Panc1 (cell line): ENCODE measurements at regions not wholly inside any gene's neighbourhood (a gene's known extent, or its start where the extent isn't known, plus 50 kb on each side); places are given as distances from the start of the nearest gene placed in this dataset.

ENCODE experiments used
- POLR2AphosphoS5 ChIP-seq: IDR thresholded peaks from 2 replicates; pipeline ENCODE4 v1.6.1; 2012; ENCODE audit warnings: mild to moderate bottlenecking, low read depth, low read length, moderate library complexity
- SIN3A ChIP-seq: IDR thresholded peaks from 2 replicates; pipeline ENCODE4 v1.6.1; 2012; ENCODE audit warnings: low read depth, mild to moderate bottlenecking, low read length, moderate library complexity, borderline replicate concordance; ENCODE audit not compliant: insufficient read depth
- TCF7L2 ChIP-seq: IDR thresholded peaks from 2 replicates; pipeline ENCODE4 v1.6.1; 2011; ENCODE audit warnings: mild to moderate bottlenecking, low read depth, low read length, inconsistent platforms
- TF ChIP-seq, protein P1 (sequence below): fragments of 450-650 bp; IDR thresholded peaks from 2 replicates; pipeline ENCODE4 v1.5.1; 2017; ENCODE audit warnings: mild to moderate bottlenecking
- TF ChIP-seq, protein P2 (sequence below), 2 experiments: IDR thresholded peaks; 2 replicates each; pipeline ENCODE4 v1.6.1; 2011 to 2012; ENCODE audit warnings: low read depth in 2 of 2, control low read depth in 1 of 2, low read length in 1 of 2, mild to moderate bottlenecking in 1 of 2, moderate library complexity in 1 of 2; ENCODE audit not compliant: insufficient read depth in 1 of 2

DNA sequence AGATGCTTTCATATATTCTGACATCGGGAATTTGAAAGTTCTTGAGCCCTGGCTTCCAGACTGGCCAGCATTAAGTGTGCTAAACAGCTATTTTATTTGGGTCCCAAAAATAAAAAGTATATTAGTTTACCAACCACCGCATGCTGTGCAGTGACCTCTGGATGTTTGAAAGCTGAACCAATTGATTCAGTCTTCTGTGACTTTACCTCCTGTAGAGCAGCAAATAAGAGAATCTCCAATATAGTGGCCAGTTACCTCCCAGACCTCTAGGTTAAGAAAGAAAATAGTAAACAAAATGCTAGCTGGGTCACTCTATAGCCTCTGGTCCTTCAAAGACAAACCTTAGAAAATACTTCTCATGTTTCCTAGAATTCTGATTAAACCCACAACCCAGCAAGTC is 424.6 kb upstream of the NFE2L3 start:
- TF ChIP-seq, protein P1, sequence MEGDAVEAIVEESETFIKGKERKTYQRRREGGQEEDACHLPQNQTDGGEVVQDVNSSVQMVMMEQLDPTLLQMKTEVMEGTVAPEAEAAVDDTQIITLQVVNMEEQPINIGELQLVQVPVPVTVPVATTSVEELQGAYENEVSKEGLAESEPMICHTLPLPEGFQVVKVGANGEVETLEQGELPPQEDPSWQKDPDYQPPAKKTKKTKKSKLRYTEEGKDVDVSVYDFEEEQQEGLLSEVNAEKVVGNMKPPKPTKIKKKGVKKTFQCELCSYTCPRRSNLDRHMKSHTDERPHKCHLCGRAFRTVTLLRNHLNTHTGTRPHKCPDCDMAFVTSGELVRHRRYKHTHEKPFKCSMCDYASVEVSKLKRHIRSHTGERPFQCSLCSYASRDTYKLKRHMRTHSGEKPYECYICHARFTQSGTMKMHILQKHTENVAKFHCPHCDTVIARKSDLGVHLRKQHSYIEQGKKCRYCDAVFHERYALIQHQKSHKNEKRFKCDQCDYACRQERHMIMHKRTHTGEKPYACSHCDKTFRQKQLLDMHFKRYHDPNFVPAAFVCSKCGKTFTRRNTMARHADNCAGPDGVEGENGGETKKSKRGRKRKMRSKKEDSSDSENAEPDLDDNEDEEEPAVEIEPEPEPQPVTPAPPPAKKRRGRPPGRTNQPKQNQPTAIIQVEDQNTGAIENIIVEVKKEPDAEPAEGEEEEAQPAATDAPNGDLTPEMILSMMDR: no peak
- TF ChIP-seq POLR2AphosphoS5: no peak
- TF ChIP-seq SIN3A: no peak
- TF ChIP-seq, protein P2, sequence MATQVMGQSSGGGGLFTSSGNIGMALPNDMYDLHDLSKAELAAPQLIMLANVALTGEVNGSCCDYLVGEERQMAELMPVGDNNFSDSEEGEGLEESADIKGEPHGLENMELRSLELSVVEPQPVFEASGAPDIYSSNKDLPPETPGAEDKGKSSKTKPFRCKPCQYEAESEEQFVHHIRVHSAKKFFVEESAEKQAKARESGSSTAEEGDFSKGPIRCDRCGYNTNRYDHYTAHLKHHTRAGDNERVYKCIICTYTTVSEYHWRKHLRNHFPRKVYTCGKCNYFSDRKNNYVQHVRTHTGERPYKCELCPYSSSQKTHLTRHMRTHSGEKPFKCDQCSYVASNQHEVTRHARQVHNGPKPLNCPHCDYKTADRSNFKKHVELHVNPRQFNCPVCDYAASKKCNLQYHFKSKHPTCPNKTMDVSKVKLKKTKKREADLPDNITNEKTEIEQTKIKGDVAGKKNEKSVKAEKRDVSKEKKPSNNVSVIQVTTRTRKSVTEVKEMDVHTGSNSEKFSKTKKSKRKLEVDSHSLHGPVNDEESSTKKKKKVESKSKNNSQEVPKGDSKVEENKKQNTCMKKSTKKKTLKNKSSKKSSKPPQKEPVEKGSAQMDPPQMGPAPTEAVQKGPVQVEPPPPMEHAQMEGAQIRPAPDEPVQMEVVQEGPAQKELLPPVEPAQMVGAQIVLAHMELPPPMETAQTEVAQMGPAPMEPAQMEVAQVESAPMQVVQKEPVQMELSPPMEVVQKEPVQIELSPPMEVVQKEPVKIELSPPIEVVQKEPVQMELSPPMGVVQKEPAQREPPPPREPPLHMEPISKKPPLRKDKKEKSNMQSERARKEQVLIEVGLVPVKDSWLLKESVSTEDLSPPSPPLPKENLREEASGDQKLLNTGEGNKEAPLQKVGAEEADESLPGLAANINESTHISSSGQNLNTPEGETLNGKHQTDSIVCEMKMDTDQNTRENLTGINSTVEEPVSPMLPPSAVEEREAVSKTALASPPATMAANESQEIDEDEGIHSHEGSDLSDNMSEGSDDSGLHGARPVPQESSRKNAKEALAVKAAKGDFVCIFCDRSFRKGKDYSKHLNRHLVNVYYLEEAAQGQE (IDR thresholded peaks at IDR 0.05; ENCODE audit: insufficient read depth in 1 of 2, low read depth in 2 of 2, low read length in 1 of 2): no peak
- no peak for TF ChIP-seq TCF7L2
